A172 (cell line): ENCODE measurements at regions not wholly inside any gene's neighbourhood (a gene's known extent, or its start where the extent isn't known, plus 50 kb on each side); places are given as distances from the start of the nearest gene placed in this dataset.

Experiments used
- DNase-seq: peaks from one replicate; pipeline ENCODE4 v3.0.0-alpha.2; 2015; ENCODE audit warnings: low spot score

- no peak for DNase-seq
Measured at GRCh38 chrX:2640436-2641150, 50.5 kb upstream of the CD99 start.

- DNase-seq = no peak
Measured at GRCh38 chrX:2638279-2638678, 52.8 kb upstream of the CD99 start.

DNA sequence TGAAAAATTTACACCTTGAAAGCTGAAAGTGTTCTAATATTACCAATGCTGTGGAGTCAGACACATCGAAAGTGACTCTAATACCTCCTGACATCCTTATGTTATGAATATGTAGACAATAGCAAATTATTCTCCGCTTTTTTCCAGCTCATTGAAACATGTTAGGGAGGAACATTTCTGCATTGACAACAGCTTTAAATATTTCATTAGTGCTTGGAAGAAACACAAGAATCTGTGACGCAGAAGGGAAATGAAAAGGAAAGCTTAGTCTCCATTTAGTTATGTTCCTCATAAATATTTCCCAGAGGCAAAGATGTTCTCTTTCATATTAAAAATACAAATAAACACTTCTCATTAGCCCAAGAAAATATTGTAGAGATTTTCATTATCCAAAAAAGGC, 55.8 kb upstream of the CD99 start:
- DNase-seq = no peak

DNA sequence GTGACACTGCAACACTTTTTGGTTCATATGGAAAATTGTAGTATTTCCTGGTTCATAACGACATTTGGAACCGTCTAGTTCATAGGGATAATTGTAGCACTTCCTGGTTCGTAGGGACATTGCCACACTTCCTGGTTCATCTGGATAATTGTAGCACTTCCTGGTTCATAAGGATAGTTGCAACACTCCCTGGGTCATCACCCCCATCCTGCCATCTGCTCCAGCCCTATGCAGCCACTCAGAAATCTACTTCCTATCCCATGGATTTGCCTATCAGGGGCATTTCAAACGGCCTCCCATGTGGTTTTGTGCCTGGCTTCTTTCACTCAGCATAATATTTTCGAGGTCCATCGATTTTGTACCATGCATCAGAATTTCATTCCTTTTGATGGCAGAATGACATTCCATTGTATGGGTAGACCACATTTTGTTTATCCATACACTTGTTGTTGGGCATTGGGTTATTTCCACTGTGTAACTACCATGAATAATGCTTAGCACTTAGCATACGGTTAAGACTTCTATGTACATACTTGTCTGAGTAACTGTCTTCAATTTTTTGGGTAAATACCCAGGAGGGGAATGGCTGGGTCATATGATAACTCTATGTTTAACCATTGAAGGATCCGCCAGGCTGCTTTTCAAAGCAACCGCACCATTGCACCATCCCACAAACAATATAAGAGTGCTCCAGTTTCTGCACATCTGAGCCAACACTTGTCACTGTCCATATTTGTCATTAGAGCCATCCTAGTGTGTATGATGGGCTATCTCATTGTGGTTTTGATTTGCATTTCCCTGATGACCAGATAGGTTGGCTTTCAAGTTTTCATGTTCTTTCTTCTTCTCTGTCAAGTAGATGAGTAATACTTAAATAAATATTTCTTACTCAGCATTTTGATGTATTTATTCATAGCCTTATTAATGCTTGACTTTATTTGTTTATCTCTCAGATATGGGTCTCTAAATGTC, 58.3 kb upstream of the CD99 start:
- no peak for DNase-seq

- no peak for DNase-seq
Measured at GRCh38 chrX:2631743-2632532, 59.2 kb upstream of the CD99 start.

GRCh38 chrX:2630935-2631742, 60.0 kb upstream of the CD99 start:
- peak; percentile 59 for DNase-seq

- DNase-seq = peak; percentile 83
Measured at GRCh38 chrX:2630008-2630934, 60.8 kb upstream of the CD99 start.

- DNase-seq = peak; percentile 22
Measured at GRCh38 chrX:2629316-2630007, 61.6 kb upstream of the CD99 start.

DNA sequence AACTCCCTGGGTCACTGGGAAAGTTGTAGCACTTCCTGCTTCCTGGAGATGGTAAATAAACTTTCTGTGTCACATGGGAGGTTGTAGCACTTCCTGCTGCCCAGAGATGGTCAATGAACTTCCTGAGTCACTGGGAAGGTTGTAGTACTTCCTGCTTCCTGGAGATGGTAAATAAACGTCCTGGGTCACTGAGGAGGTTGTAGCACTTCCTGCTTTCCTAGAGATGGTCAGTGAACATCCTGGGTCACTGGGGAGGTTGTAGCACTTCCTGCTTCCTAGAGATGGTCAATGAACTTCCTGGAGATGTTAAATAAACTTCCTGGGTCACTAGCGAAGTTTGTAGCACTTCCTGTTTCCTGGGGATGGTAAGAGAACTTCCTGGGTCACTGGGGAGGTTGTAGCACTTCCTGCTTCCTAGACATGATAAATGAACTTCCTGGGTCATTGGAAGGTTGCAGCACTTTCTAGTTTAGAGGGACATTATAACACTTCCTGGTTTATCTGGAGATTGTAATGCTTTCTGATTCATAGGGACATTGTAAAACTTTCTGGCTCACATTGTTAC, 62.3 kb upstream of the CD99 start:
- DNase-seq = peak; percentile 45

DNA sequence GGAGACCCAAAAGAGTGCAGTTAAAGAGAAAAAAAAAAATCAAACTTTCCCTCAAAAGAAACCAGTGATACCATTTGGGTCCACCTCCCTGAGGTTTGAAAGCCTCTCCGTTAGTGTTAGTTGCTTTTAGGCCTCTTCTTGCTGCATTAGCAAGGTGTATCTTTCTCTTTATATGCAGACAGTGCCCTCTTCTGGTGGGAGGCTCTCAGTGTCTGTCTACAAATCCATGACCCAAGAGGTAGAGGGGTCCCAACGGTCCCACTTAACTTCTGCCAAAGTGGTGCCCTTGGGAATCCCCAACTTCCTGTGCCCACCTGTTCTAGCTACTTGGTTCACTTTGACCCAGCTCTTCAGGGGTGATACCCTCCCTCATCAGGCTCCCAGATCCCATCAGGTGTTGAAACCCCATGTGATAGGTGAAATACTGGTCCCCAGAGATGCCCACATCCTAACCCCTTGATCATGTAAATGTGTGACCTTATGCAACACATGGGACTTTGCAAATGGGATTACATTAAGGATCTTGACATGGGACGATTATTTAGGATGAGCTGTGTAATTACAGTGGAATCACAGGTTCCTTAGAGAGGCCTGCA, 63.7 kb upstream of the CD99 start:
- peak; percentile 59 for DNase-seq

GRCh38 chrX:2626750-2627149, 64.3 kb upstream of the CD99 start:
- no peak for DNase-seq

- no peak for DNase-seq
Measured at GRCh38 chrX:2620576-2620975, 70.5 kb upstream of the CD99 start.

GRCh38 chrX:2618516-2618915, 72.6 kb upstream of the CD99 start:
- DNase-seq = no peak

DNA sequence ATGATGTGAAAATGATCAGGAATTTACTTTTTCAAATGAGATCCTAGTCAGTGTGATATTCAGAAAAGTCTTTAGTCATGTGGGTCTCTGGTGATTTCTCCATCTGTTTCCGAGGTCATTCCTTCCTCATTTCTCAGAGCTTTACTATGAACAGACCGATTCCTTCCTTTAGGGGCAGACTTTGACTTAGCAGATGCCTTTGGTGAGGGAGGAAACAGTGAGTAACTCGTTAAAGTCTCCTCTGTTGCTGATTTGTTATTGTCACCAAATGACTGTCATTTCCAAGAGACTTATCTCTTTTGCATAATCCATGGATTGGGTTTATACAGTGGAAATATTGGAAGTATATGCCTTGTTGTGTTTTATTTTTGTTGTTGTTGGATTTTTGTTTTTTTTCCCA, 76.2 kb upstream of the CD99 start:
- DNase-seq = peak; percentile 80

- DNase-seq = no peak
Measured at GRCh38 chrX:2610246-2611170, 80.6 kb upstream of the CD99 start.

DNA sequence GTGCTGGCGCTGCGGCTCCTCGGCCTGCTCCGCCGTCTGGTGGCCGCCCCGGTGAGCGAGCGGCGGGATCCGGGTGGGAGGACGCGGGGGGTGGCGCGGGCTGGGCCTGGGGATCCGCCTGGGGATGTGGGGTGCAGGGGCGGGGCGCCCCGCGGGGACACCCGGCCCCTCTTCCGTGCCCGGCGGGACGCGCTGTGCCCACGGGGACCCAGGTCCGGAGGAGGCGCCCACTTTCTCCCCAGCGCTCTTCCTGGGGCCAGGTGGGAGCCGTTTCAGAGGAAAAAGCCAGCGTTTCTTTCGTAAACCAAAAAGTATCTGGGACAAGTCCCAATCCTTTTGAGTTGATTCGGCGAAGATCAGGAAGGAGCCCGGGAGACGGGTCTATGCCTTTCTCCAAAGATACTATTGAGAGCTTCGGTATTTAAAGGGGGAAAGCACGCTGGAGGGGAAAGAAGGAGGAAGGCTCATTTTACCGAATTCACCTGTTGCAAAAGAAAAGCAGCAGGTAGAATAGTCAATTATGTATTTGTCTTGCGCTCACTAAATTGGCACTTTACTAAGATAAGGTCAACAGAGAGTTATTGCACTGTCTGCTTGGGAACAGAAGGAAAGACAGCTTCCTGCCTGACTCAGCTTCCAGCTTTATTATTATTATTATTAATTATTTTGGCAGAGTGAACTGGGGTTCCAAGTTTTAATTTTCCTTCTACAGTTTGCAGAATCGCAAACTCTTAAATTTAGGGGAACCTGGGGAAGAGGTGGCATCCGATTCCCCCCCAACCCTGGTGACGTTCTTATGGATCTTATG, 81.5 kb upstream of the CD99 start:
- peak; percentile 45 for DNase-seq
